Stimulated activated CD4-positive, alpha-beta T cell treated with anti-CD3 and anti-CD28 coated beads, TNF-alpha, amount 100 ng/mL, for 48 hours (primary cell): ENCODE measurements at regions not wholly inside any gene's neighbourhood (a gene's known extent, or its start where the extent isn't known, plus 50 kb on each side); places are given as distances from the start of the nearest gene placed in this dataset.
"Not testable (repeated sequence)": the region's sequence is repeated elsewhere in the genome, so short reads cannot be mapped to it uniquely, and the experiment has no call there.

Experiments
- DNase-seq, 3 donors: peaks; one replicate each; pipeline ENCODE4 v3.0.0-alpha.2; 2020; ENCODE audit warnings: low read depth in 3 of 3

DNA sequence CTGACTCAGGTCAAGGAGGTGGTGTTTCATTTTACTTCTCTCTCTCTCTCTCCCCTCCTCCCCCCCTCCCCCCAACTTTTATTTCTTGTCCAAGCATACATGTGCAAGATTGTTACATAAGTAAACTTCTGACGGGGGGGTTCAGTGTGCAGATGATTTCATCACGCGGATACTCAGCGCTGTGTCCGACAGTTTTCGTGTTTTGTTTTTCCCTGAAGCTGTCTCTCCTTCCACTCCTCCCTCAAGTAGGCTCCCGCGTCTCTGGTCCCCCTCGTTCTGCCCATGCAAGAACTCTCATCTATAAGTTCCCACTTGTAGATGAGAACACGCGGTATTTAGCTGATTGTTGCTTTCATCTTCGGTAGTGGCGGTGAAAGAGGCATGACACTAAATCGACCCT, 111.0 kb upstream of the ANKRD30BL start:
- DNase-seq, result no peak

DNA sequence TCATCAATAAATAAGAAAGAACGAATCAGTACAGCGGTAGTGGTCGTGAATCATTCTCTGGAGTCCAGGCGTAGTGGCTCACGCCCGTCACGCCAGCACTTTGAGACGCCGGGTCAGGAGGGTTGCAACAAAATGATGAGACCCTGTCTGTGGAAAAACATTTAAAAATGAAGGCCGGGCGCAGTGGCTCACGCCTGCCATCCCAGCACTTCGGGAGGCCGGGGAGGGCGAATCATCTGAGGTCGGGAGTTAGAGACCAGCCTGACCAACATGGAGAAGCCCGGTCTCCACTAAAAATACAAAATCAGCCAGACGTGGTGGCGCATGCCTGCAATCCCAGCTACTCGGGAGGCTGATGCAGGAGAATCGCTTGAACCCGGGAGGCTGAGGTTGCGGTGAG, 111.8 kb upstream of the ANKRD30BL start:
- not testable (repeated sequence) for DNase-seq

- DNase-seq, result no peak
Observed at GRCh38 chr2:132274000-132274399, 112.2 kb upstream of the ANKRD30BL start.

- DNase-seq, result no peak
Observed at GRCh38 chr2:132275396-132275795, 113.6 kb upstream of the ANKRD30BL start.

DNA sequence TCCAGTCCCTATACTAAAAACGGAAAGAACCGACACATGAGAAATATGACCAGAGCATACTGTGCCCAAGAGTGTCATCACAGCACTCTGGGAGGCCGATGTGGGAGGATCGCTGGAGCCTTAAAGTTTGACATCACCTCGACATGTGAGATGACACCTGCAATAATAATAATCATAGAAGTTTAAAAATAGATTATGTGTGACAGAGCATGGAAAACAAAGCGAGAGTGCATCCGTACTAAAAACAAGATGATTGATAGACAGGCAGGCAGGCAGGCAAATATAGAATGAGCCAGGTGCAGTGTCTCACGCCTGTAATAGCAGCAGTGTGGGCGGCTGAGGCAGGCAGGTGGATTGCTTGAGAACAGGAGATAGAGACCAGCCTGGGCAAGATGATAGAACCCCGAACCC, 114.8 kb upstream of the ANKRD30BL start:
- DNase-seq, result no peak

DNA sequence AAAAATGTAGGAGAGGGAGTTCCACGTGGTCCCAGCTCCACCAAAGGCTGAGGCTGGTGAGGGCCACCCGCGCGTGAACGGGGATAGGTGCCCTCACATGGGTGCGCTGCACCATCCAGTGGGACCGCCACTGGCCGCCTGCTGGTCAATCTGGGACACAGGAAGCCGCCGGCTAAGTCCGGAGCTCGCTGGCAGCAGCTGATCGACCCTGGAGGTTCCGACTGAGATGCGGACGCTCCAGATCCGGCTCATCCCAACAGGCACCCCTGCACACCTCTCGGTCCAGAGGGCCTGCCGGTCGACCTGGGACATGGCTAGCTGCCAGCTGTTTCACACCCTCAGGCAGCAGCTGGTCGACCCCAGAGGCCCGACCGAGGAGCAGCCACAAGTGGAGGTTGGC, 116.5 kb upstream of the ANKRD30BL start:
- no peak for DNase-seq

DNA sequence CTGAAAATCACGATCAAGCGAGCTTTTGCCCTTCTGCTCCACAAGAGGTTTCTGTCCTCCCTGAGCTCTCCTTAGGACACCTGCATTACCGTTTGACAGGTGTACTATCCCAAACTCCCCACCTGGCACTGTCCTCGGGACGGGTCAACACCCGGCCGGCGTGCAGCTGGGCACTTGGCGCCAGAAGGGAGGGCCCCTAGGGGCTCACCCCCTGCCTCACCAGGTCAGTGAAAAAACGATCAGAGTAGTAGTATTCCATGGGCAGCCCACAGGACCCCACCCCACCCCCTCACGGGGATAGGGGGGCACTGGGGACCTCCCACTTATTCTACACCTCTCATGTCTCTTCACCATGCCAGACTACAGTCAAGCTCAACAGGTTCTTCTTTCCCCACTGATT, 117.6 kb upstream of the ANKRD30BL start:
- DNase-seq, result no peak

DNA sequence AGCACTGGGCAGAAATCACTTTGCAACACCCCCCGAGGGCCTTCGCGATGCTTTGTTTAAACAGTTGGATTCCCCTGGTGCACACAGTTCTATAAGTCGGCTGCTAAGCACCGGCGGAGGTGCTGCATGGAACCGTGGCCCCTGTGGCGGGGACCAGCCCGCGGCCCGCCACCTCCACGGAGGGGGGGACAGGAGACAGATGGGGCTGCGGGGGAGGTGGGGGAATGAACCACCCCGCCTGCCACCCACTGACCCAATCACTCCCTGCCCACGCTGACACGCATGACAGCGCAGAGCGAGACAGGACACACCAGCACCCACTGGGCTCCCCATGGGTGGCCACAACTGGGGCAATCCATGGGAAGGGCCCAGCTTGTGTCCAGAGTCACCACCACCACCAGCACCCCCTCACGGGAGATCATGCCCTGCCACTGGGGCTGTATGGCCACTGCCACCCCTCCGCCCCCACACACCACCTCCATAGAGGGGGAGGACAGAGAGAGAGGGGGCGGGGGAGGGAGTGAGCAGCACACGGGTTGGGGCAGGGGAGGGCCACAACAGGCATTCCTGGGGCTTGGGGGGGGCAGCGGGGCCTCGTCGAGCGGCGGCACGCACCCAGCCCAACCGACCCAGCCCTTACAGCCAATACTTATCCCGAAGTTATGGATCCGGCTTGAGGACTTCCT, 118.3 kb upstream of the ANKRD30BL start:
- no peak for DNase-seq

- DNase-seq, result no peak
Observed at GRCh38 chr2:132280912-132281311, 119.2 kb upstream of the ANKRD30BL start.

DNA sequence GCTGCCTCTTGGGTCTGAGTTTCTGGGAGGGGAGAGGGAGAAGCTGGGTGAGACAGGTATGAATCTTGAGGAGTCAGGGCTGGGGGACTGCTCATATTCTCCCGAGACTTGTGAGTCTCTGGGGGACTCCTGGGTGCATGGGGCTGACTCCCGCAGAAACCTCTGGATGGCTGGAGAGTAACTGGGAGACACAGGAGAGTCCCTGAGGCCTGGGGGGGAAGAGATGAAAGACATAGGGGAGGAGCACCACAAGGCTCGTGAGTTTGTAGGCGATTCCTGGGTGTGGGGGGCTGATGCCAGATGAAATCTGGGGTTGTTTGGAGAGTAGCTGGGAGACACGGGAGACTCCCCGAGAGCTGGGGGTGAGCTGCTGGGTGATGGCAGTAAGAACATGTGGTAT, 120.4 kb upstream of the ANKRD30BL start:
- not testable (repeated sequence) for DNase-seq

DNA sequence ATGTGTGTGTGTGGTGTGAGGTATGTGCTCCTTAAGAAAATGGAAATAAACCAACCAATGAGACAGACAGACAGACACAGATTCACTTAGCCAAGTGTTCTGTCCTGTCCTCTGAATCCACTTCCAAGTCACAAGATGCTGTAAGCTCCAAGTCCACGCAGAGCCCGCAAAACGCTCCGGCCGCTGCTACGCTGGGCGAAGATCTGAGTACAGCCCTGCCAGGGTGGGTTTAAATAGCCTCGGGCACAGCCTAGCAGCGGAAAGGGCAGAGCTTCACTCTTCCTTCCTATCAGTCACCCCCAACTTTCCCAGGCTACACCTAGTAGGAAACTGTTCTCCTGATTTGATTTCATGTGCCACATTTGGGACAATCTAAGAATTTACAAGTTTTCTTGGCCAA, 121.2 kb upstream of the ANKRD30BL start:
- no peak for DNase-seq

DNA sequence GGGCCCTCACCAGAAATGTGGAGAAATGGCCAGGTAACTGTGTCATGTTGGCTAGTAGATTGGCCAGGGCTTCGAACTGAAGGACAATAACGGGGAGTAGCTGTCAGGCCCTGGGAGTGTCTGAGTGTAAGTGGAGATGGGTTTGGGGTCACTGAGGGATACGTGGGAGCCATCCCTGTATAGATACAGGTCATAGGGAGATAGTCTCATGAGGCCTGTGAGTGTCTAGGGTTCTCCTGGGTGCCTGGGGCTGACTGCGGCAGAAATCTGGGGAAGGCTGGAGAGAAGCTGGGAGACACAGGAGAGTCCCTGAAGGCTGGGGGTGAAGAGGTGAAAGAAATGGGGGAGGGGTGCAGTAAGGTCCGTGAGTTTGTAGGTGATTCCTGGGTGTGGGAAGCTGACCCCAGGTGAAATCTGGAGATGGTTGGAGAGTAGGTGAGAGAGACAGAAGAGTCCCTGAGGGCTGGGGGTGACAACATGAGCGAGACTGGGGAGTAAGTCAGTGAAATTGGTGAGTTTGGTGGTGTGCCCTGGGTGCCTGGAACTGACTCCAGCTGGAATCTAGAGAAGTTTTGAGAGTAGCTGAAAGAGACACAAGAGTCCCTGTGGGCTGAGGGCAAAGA, 124.6 kb upstream of the ANKRD30BL start:
- not testable (repeated sequence) for DNase-seq

GRCh38 chr2:132287910-132288309, 126.2 kb upstream of the ANKRD30BL start:
- not testable (repeated sequence) for DNase-seq

DNA sequence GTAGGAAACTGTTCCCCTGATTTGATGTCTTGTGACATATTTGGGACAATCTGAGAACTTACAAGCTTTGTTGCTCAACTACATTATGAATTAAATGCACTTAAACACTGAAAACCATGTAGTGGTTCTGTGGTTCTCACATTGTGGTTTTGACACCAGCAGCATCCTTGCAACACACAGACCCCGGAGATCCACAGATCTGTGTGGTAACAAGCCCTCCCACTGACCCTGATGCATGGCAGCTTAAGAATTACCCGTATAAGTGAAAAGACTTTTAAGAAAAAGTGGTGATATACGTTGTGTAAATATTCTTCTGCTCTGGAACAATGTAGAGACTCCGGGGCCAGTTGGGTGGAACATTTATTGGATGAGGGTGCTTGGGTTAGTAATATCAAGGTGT, 127.4 kb upstream of the ANKRD30BL start:
- DNase-seq, result not testable (repeated sequence)

GRCh38 chr2:132289812-132290211, 126.8 kb upstream of the GPR39 start:
- not testable (repeated sequence) for DNase-seq

DNA sequence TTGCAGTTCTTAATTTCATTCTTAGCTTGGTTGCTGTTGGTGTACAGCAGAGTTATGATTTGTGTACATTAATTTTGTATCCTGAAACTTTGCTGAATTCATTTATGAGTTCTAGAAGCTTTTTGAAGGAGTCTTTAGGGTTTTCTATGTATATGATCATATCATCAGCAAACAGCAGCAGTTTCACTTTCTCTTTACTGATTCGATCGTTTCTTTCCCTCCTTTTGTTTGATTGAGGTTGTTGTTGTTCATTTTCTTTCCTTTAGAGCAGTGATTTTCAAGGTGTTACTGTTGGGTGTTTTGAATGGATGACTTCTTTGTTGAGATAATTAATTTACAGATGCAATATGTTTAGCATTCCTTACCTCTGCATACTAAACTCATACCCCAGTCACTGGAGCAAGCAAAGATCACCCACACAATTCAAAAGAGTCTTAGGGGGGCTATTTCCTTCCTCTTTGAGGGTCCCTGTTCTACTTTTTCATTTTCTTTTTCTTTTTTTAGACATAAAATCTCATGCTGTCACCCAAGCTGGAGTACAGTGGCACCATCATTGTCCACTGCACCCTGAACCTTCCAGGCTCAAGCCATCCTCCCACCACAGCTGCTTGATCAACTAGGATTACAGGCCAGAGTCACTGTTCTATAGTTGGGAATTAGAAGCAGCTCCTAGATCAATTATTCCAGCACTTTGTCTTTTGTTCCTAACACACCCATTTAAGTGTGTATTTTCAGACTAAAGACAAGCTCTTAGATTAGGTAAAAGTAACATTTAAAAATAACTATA, 115.8 kb upstream of the GPR39 start:
- DNase-seq, result not testable (repeated sequence)

DNA sequence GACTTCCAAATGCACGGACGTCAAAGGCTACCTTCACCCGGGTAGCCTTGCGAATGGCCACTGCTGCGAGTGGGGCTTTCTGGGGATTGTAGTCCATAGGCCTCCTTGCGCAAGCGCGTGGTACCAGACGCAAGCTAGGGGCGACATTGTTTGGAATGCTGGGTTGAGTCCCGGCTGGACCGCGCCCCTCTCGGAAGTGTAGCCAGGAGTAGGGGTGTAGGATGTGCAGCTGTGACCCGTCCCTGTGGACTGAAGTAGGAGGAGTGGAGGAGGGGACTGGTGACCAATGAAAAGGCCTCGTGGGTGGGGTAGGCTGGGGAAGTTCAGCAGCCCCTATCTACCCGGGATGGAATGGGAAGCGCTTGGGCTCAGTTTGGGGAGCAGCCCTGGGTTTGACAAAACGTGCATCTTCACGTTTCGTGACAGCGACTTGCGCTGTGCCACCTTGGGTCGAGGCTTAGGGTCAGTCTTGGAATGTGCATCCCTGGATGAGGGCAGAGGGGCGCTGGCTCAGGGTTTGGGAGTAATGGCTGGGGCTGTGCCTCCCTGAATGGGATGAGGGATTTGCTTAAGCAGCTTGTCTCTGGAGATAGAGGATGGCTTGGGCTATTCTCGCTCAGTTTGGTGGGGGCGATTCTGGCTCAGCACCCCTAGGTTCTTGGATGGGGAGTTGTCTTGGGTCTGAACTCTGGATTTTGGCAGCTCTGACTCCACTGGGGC, 111.8 kb upstream of the GPR39 start:
- not testable (repeated sequence) for DNase-seq

DNA sequence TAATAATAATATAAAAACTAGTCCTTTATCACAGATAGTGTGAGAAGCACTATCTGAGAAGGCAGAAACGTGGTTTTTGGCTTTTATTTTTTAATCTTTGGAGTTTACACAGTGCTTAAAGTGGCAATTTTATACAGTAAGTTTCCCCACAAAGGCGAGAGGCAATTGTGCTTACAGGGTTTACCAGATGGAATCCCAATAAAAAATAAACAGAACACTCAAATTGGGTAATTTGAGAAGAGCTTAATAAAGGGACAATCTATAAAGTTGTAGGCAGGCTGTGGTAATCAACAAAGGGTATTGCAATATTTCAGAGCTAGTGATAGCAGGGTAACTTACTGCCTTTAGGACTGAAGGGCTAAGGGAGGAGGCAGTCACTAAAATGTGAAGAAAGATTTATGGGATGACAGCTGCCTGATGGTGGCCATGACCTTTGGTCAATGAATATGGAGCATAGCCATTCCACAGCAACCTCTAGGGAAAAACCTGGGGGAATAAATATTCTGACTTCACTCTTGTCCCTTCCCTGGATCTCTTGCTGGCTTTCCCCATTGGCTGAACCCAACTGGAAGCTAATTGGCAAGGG, 108.9 kb upstream of the GPR39 start:
- DNase-seq, result not testable (repeated sequence)

- not testable (repeated sequence) for DNase-seq
Observed at GRCh38 chr2:132309203-132309602, 107.4 kb upstream of the GPR39 start.

GRCh38 chr2:132315546-132315945, 101.1 kb upstream of the GPR39 start:
- DNase-seq, result not testable (repeated sequence)

GRCh38 chr2:132317026-132317680, 99.5 kb upstream of the GPR39 start:
- not testable (repeated sequence) for DNase-seq
